Activated naive CD4-positive, alpha-beta T cell treated with anti-CD3 and anti-CD28 coated beads, Interleukin-2, amount 50 U/mL, for 24 hours (primary cell): ENCODE measurements at regions not wholly inside any gene's neighbourhood (a gene's known extent, or its start where the extent isn't known, plus 50 kb on each side); places are given as distances from the start of the nearest gene placed in this dataset.

Experiments
- H3K27ac Mint-ChIP-seq: one replicate; pipeline ENCODE4 v1.8.0; 2021; ENCODE audit warnings: mild to moderate bottlenecking, mixed read lengths
- H3K27me3 Mint-ChIP-seq: one replicate; pipeline ENCODE4 v1.8.0; 2021; ENCODE audit warnings: mixed read lengths
- H3K36me3 Mint-ChIP-seq: one replicate; pipeline ENCODE4 v1.8.0; 2021; ENCODE audit warnings: mixed read lengths
- H3K4me1 Mint-ChIP-seq: one replicate; pipeline ENCODE4 v1.8.0; 2021; ENCODE audit warnings: mixed read lengths
- H3K4me3 Mint-ChIP-seq: one replicate; pipeline ENCODE4 v1.8.0; 2021; ENCODE audit warnings: mild to moderate bottlenecking, mixed read lengths
- H3K9me3 Mint-ChIP-seq: one replicate; pipeline ENCODE4 v1.8.0; 2021; ENCODE audit warnings: mixed read lengths

- no peaks in the 10 kb centered on the region for H3K4me1 Mint-ChIP-seq
- H3K27me3 Mint-ChIP-seq = no peaks in the 10 kb centered on the region
- H3K9me3 Mint-ChIP-seq = no peaks in the 10 kb centered on the region
These were observed 338.1 kb downstream of the RPS6KC1 start for GRCh38 chr1:213389061-213389581.

GRCh38 chr1:213391445-213391844 is 340.4 kb downstream of the RPS6KC1 start:
- H3K27me3 Mint-ChIP-seq = no peaks in the 10 kb centered on the region
- H3K36me3 Mint-ChIP-seq = no peaks in the 10 kb centered on the region

More at GRCh38 chr1:213389061-213389581, 338.1 kb downstream of the RPS6KC1 start:
- Mint-ChIP-seq H3K36me3 (no peaks in the 10 kb centered on the region), H3K4me3 (no peak overlapping the region), H3K27ac (no peak overlapping the region)

DNA sequence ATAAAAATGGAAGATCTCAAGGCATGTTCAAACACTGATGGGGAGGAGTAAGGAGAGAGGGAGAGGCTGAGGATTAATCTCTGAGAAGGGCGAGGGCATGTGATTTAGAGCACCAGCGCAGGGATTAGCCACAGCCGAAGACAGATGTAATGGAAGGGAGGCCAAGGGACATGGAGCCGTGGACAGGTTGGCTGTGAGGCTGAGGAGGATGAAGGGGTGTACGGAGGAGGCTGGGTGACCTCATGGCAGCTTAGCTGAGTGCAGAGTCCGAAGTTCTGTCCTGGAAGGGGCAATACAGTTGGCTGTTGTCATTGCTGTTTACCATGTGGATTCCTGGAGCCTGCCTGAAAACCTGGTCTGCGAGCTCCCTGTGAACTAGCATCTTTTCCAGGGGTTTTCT is 342.8 kb downstream of the RPS6KC1 start:
- Mint-ChIP-seq H3K4me3 (no peak overlapping the region), H3K4me1 (no peaks in the 10 kb centered on the region), H3K9me3 (no peaks in the 10 kb centered on the region), H3K36me3 (no peaks in the 10 kb centered on the region), H3K27me3 (no peaks in the 10 kb centered on the region), H3K27ac (no peak overlapping the region)

More at GRCh38 chr1:213391445-213391844, 340.4 kb downstream of the RPS6KC1 start:
- H3K4me1 Mint-ChIP-seq = no peaks in the 10 kb centered on the region
- H3K4me3 Mint-ChIP-seq = no peak overlapping the region
- H3K27ac Mint-ChIP-seq = no peak overlapping the region
- H3K9me3 Mint-ChIP-seq = no peaks in the 10 kb centered on the region

- H3K36me3 Mint-ChIP-seq = no peaks in the 10 kb centered on the region
- no peaks in the 10 kb centered on the region for H3K27me3 Mint-ChIP-seq
- no peaks in the 10 kb centered on the region for H3K4me1 Mint-ChIP-seq
- no peaks in the 10 kb centered on the region for H3K9me3 Mint-ChIP-seq
- H3K4me3 Mint-ChIP-seq = no peak overlapping the region
- no peak overlapping the region for H3K27ac Mint-ChIP-seq
These were observed 343.8 kb downstream of the RPS6KC1 start for GRCh38 chr1:213394837-213395236.

DNA sequence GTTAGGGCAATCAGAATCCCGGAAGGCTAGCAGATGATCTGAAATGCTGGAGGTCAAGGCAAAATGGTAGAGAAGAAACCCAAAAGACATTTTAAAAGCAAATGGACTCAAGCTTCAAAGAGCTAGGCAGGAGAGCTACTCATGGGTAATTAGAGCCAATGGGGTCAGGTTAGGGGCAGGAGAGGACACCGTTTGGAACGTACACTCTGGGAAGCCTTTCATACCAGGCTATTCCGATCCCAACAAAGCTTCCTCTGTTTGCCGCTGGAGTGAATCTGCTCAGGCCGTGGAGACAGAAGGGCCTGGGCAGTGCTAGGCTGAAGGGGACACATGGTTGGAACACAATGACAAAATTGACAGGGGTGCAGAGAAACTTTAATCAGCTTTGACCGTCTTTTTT is 346.6 kb downstream of the RPS6KC1 start:
- Mint-ChIP-seq H3K4me1 (no peaks in the 10 kb centered on the region), H3K4me3 (no peak overlapping the region), H3K9me3 (no peaks in the 10 kb centered on the region), H3K36me3 (peaks cover 2% of the 10 kb centered on the region), H3K27ac (no peak overlapping the region), H3K27me3 (peaks cover 4% of the 10 kb centered on the region)

DNA sequence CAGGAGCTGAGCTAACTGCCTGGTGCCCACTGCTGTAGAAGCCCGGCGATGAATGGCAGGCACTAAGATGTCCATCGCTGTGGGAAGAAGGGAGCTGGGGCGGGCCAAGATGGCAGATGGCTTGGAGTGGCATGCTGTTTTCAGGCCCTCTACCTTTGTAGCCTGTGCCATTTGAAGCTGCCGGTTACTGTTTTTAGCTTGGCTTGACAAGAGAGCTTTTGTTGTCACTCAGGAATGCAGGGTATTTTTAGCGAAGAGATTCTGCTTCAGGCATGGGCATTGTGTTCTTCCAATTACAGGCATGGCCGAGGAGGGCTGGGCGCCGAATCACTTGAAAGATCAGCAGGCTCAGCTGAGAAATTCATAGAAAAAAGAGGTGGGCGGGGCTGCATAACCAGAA is 348.7 kb downstream of the RPS6KC1 start:
- H3K36me3 Mint-ChIP-seq = peaks cover 2% of the 10 kb centered on the region
- no peak overlapping the region for H3K4me3 Mint-ChIP-seq
- no peaks in the 10 kb centered on the region for H3K4me1 Mint-ChIP-seq
- no peak overlapping the region for H3K27ac Mint-ChIP-seq
- peaks cover 4% of the 10 kb centered on the region for H3K27me3 Mint-ChIP-seq
- no peaks in the 10 kb centered on the region for H3K9me3 Mint-ChIP-seq

- Mint-ChIP-seq H3K27ac (no peak overlapping the region), H3K4me3 (no peak overlapping the region), H3K27me3 (peaks cover 2% of the 10 kb centered on the region), H3K36me3 (no peaks in the 10 kb centered on the region), H3K4me1 (no peaks in the 10 kb centered on the region), H3K9me3 (no peaks in the 10 kb centered on the region)
These were observed 358.2 kb downstream of the RPS6KC1 start for GRCh38 chr1:213409208-213409631.

DNA sequence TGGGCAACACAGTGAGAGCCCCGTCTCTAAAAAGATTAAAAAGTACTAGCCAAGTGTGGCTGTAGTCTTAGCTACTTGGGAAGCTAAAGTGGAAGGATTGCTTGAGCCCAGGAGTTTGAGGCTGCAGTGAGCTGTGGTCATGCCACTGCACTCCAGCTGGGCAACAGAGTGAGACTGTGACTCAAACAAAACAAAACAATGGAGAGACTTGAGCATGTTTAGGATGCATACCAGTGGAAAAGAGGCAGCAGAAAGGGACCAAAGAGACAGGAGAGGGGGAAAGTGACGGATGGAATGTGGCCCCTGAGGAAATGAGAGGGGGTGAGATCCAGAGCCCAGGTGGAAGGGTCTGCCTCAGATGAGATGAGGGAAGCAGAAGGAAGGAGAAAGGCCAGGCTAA is 358.9 kb downstream of the RPS6KC1 start:
- no peaks in the 10 kb centered on the region for H3K36me3 Mint-ChIP-seq
- H3K27ac Mint-ChIP-seq = no peak overlapping the region
- H3K4me3 Mint-ChIP-seq = no peak overlapping the region
- peaks cover 2% of the 10 kb centered on the region for H3K27me3 Mint-ChIP-seq
- H3K4me1 Mint-ChIP-seq = no peaks in the 10 kb centered on the region
- H3K9me3 Mint-ChIP-seq = no peaks in the 10 kb centered on the region

GRCh38 chr1:213414346-213414745 is 363.3 kb downstream of the RPS6KC1 start:
- no peaks in the 10 kb centered on the region for H3K9me3 Mint-ChIP-seq
- peaks cover 3% of the 10 kb centered on the region for H3K27me3 Mint-ChIP-seq
- no peak overlapping the region for H3K27ac Mint-ChIP-seq
- no peaks in the 10 kb centered on the region for H3K4me1 Mint-ChIP-seq
- H3K4me3 Mint-ChIP-seq = no peak overlapping the region
- no peaks in the 10 kb centered on the region for H3K36me3 Mint-ChIP-seq

GRCh38 chr1:213414911-213415310 is 363.9 kb downstream of the RPS6KC1 start:
- Mint-ChIP-seq H3K36me3 (no peaks in the 10 kb centered on the region), H3K27me3 (peaks cover 3% of the 10 kb centered on the region), H3K9me3 (no peaks in the 10 kb centered on the region), H3K27ac (no peak overlapping the region), H3K4me3 (no peak overlapping the region), H3K4me1 (no peaks in the 10 kb centered on the region)

GRCh38 chr1:213415691-213416380 is 364.8 kb downstream of the RPS6KC1 start:
- Mint-ChIP-seq H3K4me1 (no peaks in the 10 kb centered on the region), H3K36me3 (no peaks in the 10 kb centered on the region), H3K4me3 (no peak overlapping the region)

GRCh38 chr1:213416461-213417224 is 365.6 kb downstream of the RPS6KC1 start:
- H3K27me3 Mint-ChIP-seq = peaks cover 1% of the 10 kb centered on the region
- no peaks in the 10 kb centered on the region for H3K4me1 Mint-ChIP-seq
- no peaks in the 10 kb centered on the region for H3K9me3 Mint-ChIP-seq
- no peak overlapping the region for H3K27ac Mint-ChIP-seq
- no peaks in the 10 kb centered on the region for H3K36me3 Mint-ChIP-seq
- H3K4me3 Mint-ChIP-seq = no peak overlapping the region

More at GRCh38 chr1:213415691-213416380, 364.8 kb downstream of the RPS6KC1 start:
- Mint-ChIP-seq H3K9me3 (no peaks in the 10 kb centered on the region), H3K27me3 (peaks cover 1% of the 10 kb centered on the region), H3K27ac (no peak overlapping the region)

- Mint-ChIP-seq H3K27ac (no peak overlapping the region), H3K4me3 (no peak overlapping the region), H3K36me3 (no peaks in the 10 kb centered on the region), H3K4me1 (no peaks in the 10 kb centered on the region), H3K27me3 (peaks cover 1% of the 10 kb centered on the region), H3K9me3 (no peaks in the 10 kb centered on the region)
These were observed 366.3 kb downstream of the RPS6KC1 start for GRCh38 chr1:213417225-213417820.

- Mint-ChIP-seq H3K36me3 (no peaks in the 10 kb centered on the region), H3K27ac (no peak overlapping the region), H3K27me3 (peaks cover 1% of the 10 kb centered on the region), H3K4me3 (no peak overlapping the region), H3K9me3 (no peaks in the 10 kb centered on the region), H3K4me1 (no peaks in the 10 kb centered on the region)
These were observed 366.8 kb downstream of the RPS6KC1 start for GRCh38 chr1:213417846-213418245.

DNA sequence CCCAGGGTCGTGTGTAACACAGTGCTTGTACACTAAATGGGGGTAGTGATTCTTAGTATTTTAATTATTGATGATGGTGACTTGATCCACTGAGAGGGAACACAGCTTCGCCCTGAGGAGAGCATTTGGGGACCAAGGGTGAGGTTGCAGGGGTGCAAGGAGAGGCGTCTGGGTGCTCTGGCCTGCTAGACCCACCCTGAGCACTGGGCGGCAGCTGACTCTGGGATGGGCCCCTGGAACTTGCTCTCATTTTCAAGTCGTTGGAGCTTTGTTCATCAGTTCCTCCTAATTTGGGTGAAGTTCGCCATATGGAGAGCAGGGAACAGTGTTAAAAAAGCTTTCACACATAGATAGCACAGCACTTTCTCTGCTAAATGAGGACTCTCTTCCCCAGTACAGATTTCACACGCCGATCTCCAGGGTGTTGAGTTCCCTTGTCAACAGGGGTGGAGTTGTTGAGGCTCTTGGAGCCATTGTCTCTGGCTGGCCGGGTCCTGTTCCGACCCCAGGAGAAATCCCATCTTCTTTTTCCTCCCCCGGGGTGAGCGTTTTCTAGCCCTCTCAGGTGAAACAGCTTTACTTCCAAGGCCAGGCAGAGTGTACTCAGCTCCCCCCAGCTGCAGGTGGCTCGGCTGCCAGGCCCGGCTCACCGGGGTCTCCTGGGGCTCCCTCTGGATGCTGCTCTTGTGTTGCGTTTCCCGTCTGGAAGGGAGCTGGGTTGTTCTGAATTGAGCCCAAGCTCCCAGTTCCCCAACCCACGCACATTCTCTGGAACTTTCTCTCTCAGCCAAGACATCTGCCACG is 367.4 kb downstream of the RPS6KC1 start:
- no peaks in the 10 kb centered on the region for H3K36me3 Mint-ChIP-seq
- no peak overlapping the region for H3K27ac Mint-ChIP-seq
- no peak overlapping the region for H3K4me3 Mint-ChIP-seq
- no peaks in the 10 kb centered on the region for H3K9me3 Mint-ChIP-seq
- peaks cover 1% of the 10 kb centered on the region for H3K27me3 Mint-ChIP-seq
- no peaks in the 10 kb centered on the region for H3K4me1 Mint-ChIP-seq
